ENCODE measurements at regions not wholly inside any gene's neighbourhood (a gene's known extent, or its start where the extent isn't known, plus 50 kb on each side); places are given as distances from the start of the nearest gene placed in this dataset.

GRCh38 chr10:124251317-124252065 lies 158.1 kb upstream of the CHST15 start:
- TF ChIP-seq REST (IDR thresholded peaks at IDR 0.05; ENCODE audit: low read depth, low read length): no peak
- no peak for TF ChIP-seq SUZ12 (IDR thresholded peaks at IDR 0.05; ENCODE audit: unreplicated experiment)
- no peak for TF ChIP-seq CTCF (IDR thresholded peaks at IDR 0.05 in 2 of 3, conservative IDR thresholded peaks at IDR 0.05 in 1 of 3; ENCODE audit: control insufficient read depth in 2 of 3, extremely low read depth in 1 of 3, insufficient read depth in 1 of 3, low read depth in 3 of 3, low read length in 3 of 3)
- no peak for TF ChIP-seq EP300 (IDR thresholded peaks at IDR 0.05; ENCODE audit: borderline replicate concordance in 1 of 2, control insufficient read depth in 1 of 2, low read depth in 2 of 2, low read length in 2 of 2)

Measured in GM12878 (cell line).